K562 (cell line): ENCODE measurements at regions not wholly inside any gene's neighbourhood (a gene's known extent, or its start where the extent isn't known, plus 50 kb on each side); places are given as distances from the start of the nearest gene placed in this dataset.

Source experiments
- ATAC-seq: fragments of 200-7000 bp; cut with Tn5 transposase; 3 replicates; pipeline ENCODE4 v1.9.1; 2020; ENCODE audit warnings: moderate library complexity
- BruUV-seq: library from RNA; stranded (reverse); fragments of 400-500 nt; replicated peaks from 2 replicates; lab custom pipeline; 2021; lab: Mats Ljungman, UMichigan
- CTCF ChIA-PET: fragments of 300-600 bp; formaldehyde crosslinking; extraction: SDS; loops from one replicate; lab custom pipeline; 2021; ENCODE audit warnings: low intra/inter-chr PET ratio; lab: Yijun Ruan, JAX
- POLR2A ChIA-PET: fragments of 300-600, 350-650 bp; sonication (Branson Sonifier 250); formaldehyde crosslinking; extraction: SDS; loops from one replicate; lab custom pipeline; 2021; ENCODE audit warnings: antibody characterized with exemption, inconsistent platforms; lab: Yijun Ruan, JAX
- DNase-seq, 4 experiments: peaks; one replicate each; pipeline versions ENCODE4 v3.0.0 to v3.0.0-alpha.2; 2011 to 2018; ENCODE audit warnings: low spot score in 3 of 4, mixed read lengths in 3 of 4; ENCODE audit errors: extremely low read depth in 1 of 4
- FAIRE-seq: peaks from 2 replicates; lab custom pipeline; 2011; peaks lifted over from hg19 to GRCh38; lab: Jason Lieb, UNC
- H2AFZ ChIP-seq: 2 replicates; pipeline ENCODE4 v1.6.0; 2011; ENCODE audit warnings: low read depth, low read length, control low read depth, inconsistent platforms
- H3K27ac ChIP-seq: fragments of 200-600 bp; 3 replicates; pipeline ENCODE4 v1.8.0; 2011; ENCODE audit warnings: low read depth, mild to moderate bottlenecking, control low read depth, inconsistent platforms, low read length, moderate library complexity, mixed read lengths; ENCODE audit errors: extremely low read depth
- H3K27me3 ChIP-seq, 2 experiments: fragments of 300-600 bp in 1 of 2; 2 replicates in 1 of 2; 3 replicates in 1 of 2; pipeline versions ENCODE4 v1.6.0 to v1.8.0; 2011; ENCODE audit warnings: inconsistent platforms in 2 of 2, low read length in 2 of 2, mild to moderate bottlenecking in 1 of 2, mixed read lengths in 1 of 2, moderate library complexity in 1 of 2; ENCODE audit not compliant: control insufficient read depth in 2 of 2, insufficient read depth in 2 of 2
- H3K36me3 ChIP-seq: fragments of 300-600 bp; 3 replicates; pipeline ENCODE4 v1.8.0; 2011; ENCODE audit warnings: mild to moderate bottlenecking, low read length, inconsistent platforms; ENCODE audit not compliant: control insufficient read depth, insufficient read depth
- H3K4me1 ChIP-seq, 2 experiments: fragments of 200-600 bp in 1 of 2; replicated peaks in 1 of 2; 2 replicates in 1 of 2; 3 replicates in 1 of 2; pipeline versions ENCODE4 v1.5.1 to v1.8.0; 2011; ENCODE audit warnings: inconsistent platforms in 2 of 2, low read length in 2 of 2, mild to moderate bottlenecking in 1 of 2, mixed read lengths in 1 of 2, moderate library complexity in 1 of 2; ENCODE audit not compliant: control insufficient read depth in 2 of 2, insufficient read depth in 2 of 2
- H3K4me2 ChIP-seq: 2 replicates; pipeline ENCODE4 v1.6.1; 2011; ENCODE audit warnings: low read length, control low read depth, inconsistent platforms, mixed read lengths; ENCODE audit not compliant: insufficient read depth
- H3K4me3 ChIP-seq: fragments of 200-600 bp; sonication (generic), shearing (Covaris generic); 2 replicates; pipeline ENCODE4 v1.5.1; 2016; ENCODE audit warnings: control low read depth, inconsistent platforms
- H3K79me2 ChIP-seq: fragments of 200-600 bp; 3 replicates; pipeline ENCODE4 v1.8.0; 2011; ENCODE audit warnings: low read length, inconsistent platforms; ENCODE audit not compliant: control insufficient read depth, insufficient read depth
- H3K9ac ChIP-seq, 2 experiments: 2 replicates each; pipeline versions ENCODE4 v1.6.0 to v1.6.1; 2011; ENCODE audit warnings: low read depth in 2 of 2, low read length in 2 of 2, control low read depth in 1 of 2, inconsistent platforms in 1 of 2, mild to moderate bottlenecking in 1 of 2, mixed read lengths in 1 of 2; ENCODE audit not compliant: insufficient read depth in 1 of 2
- H3K9me1 ChIP-seq: one replicate; pipeline ENCODE4 v1.6.0; 2011; ENCODE audit warnings: inconsistent platforms, mild to moderate bottlenecking, low read length, moderate library complexity; ENCODE audit not compliant: control insufficient read depth, insufficient read depth
- H3K9me3 ChIP-seq: replicated peaks from 2 replicates; pipeline ENCODE4 v1.5.1; 2011; ENCODE audit warnings: low read depth, low read length, inconsistent platforms; ENCODE audit not compliant: control insufficient read depth, insufficient read depth
- H4K20me1 ChIP-seq: replicated peaks from 2 replicates; pipeline ENCODE4 v1.6.1; 2011; ENCODE audit warnings: low read length, inconsistent platforms, mixed read lengths; ENCODE audit not compliant: control insufficient read depth, insufficient read depth
- CC2D1A ChIP-seq: fragments of 450-650 bp; IDR thresholded peaks from 2 replicates; pipeline ENCODE4 v1.6.1; 2017; ENCODE audit warnings: mild to moderate bottlenecking
- EP400 ChIP-seq: fragments of 450-650 bp; IDR thresholded peaks from 2 replicates; pipeline ENCODE4 v1.6.1; 2017; ENCODE audit warnings: antibody characterized with exemption, mild to moderate bottlenecking, moderate library complexity
- ETV1 ChIP-seq: fragments of 450-650 bp; conservative IDR thresholded peaks from 2 replicates; pipeline ENCODE4 v1.6.1; 2016; ENCODE audit warnings: missing genetic modification characterization, control low read depth, low read depth, missing compliant biosample characterization
- GATAD2A ChIP-seq: fragments of 450-650 bp; IDR thresholded peaks from 2 replicates; pipeline ENCODE4 v1.6.1; 2017
- LCOR ChIP-seq: sonication (generic); formaldehyde crosslinking; IDR thresholded peaks from 2 replicates; pipeline ENCODE4 v1.8.0; 2022; ENCODE audit warnings: mild to moderate bottlenecking, missing genetic modification reagents
- MEF2A ChIP-seq: IDR thresholded peaks from 2 replicates; pipeline ENCODE4 v1.6.1; 2011; ENCODE audit warnings: low read depth, mild to moderate bottlenecking, low read length, moderate library complexity; ENCODE audit not compliant: control insufficient read depth
- MIER1 ChIP-seq: fragments of 450-650 bp; IDR thresholded peaks from 2 replicates; pipeline ENCODE4 v1.6.1; 2016; ENCODE audit warnings: antibody characterized with exemption, mild to moderate bottlenecking, low read depth
- POLR2H ChIP-seq: IDR thresholded peaks from 2 replicates; pipeline ENCODE4 v1.6.1; 2016; ENCODE audit warnings: missing genetic modification characterization, low read depth, mild to moderate bottlenecking, control low read depth, missing compliant biosample characterization, moderate library complexity
- PRDM10 ChIP-seq: fragments of 450-650 bp; IDR thresholded peaks from 2 replicates; pipeline ENCODE4 v1.6.1; 2018; ENCODE audit not compliant: partially characterized antibody
- RBBP5 ChIP-seq: fragments of 200-600 bp; sonication (generic); IDR thresholded peaks from 2 replicates; pipeline ENCODE4 v1.6.1; 2012; ENCODE audit warnings: borderline replicate concordance, mild to moderate bottlenecking, low read length, control low read depth, inconsistent platforms; ENCODE audit not compliant: insufficient read depth, poor library complexity, severe bottlenecking
- RBM17 ChIP-seq: fragments of 200-400 bp; formaldehyde crosslinking; IDR thresholded peaks from 2 replicates; pipeline ENCODE4 v1.6.1; 2017; ENCODE audit warnings: low read depth, mild to moderate bottlenecking, low read length, borderline replicate concordance
- STAT5A ChIP-seq: IDR thresholded peaks from 2 replicates; pipeline ENCODE4 v1.6.1; 2012; ENCODE audit warnings: low read length, inconsistent platforms, borderline replicate concordance
- TAF1 ChIP-seq: IDR thresholded peaks from 2 replicates; pipeline ENCODE4 v1.6.1; 2011; ENCODE audit warnings: mild to moderate bottlenecking, low read length, moderate library complexity; ENCODE audit not compliant: insufficient read depth, control insufficient read depth, severe bottlenecking; ENCODE audit errors: extremely low read depth
- TGIF2 ChIP-seq: sonication (generic); formaldehyde crosslinking; IDR thresholded peaks from 2 replicates; pipeline ENCODE4 v1.8.1; 2022; ENCODE audit warnings: mild to moderate bottlenecking, missing genetic modification reagents, moderate library complexity
- ZBTB1 ChIP-seq: sonication (generic); formaldehyde crosslinking; IDR thresholded peaks from 2 replicates; pipeline ENCODE4 v1.8.1; 2023; ENCODE audit warnings: missing genetic modification reagents, low read depth, mild to moderate bottlenecking, borderline replicate concordance
- WGBS: fragments of 100-300 bp; shearing (Covaris generic); methylation state at CpG from one replicate; pipeline ENCODE4 v1.1.6; 2016; ENCODE audit warnings: low coverage, mixed read lengths; ENCODE audit not compliant: insufficient coverage; ENCODE audit errors: missing lambda C conversion rate; 5-methylcytosine and 5-hydroxymethylcytosine counted together
- in situ Hi-C: fragments of 300-500 bp; cut with MboI; formaldehyde crosslinking; loops from 4 replicates; pipeline ENCODE4 v1.15.0; 2018; ENCODE audit warnings: inconsistent platforms, mixed read lengths
- intact Hi-C: fragments of 100-400 bp; cut with micrococcal nuclease; formaldehyde crosslinking; loops from 2 replicates; pipeline ENCODE4 v1.14.2; 2022
- TF ChIP-seq, protein P1 (sequence below): fragments of 250-450 bp; sonication (Bioruptor Pico); IDR thresholded peaks from 2 replicates; pipeline ENCODE4 v1.9.0; 2021; ENCODE audit warnings: mild to moderate bottlenecking
- TF ChIP-seq, protein P2 (sequence below): fragments of 450-650 bp; IDR thresholded peaks from 2 replicates; pipeline ENCODE4 v1.6.1; 2016; ENCODE audit warnings: missing biosample characterization, missing genetic modification characterization

- Histone ChIP-seq H3K27me3 (peaks cover 0 to 13% of the 10 kb centered on the region in 2 experiments; a peak in 2 of 5 replicates), H3K9me3 (no peaks in the 10 kb centered on the region), H3K9me1 (no peaks in the 10 kb centered on the region), H3K36me3 (no peaks in the 10 kb centered on the region), H4K20me1 (0 out of 2 replicates have a peak, but pooled peaks cover 4% of the 10 kb centered on the region), H3K27ac (no peak overlapping the region), H2AFZ (no peak overlapping the region), H3K79me2 (no peaks in the 10 kb centered on the region), H3K4me2 (no peak overlapping the region), H3K4me3 (no peak overlapping the region), H3K9ac (peak overlapping the region in 1 of 2 experiments; percentile 19; a peak in 1 of 4 replicates), H3K4me1 (peaks cover 0 to 8% of the 10 kb centered on the region in 2 experiments; a peak in 4 of 5 replicates)
- FAIRE-seq = peak; percentile 46
- ChIA-PET CTCF (no interaction called here), POLR2A (interaction anchor here (0.6 to 1.7 kb wide), 3 partner anchors 9 to 495 kb away, joined by 3 to 7 read pairs (median 5); no protein-coding TSS in a partner anchor)
- WGBS = 6% methylated on average over 7 of the region's 7 CpGs
- no peak for ATAC-seq
- DNase-seq = no peak
- in situ Hi-C loops = no loop called here
- no TSS peak for BruUV-seq
- intact Hi-C loops = no loop called here
- no peak for TF ChIP-seq TAF1
- TF ChIP-seq TGIF2 = no peak
- TF ChIP-seq, protein P1, sequence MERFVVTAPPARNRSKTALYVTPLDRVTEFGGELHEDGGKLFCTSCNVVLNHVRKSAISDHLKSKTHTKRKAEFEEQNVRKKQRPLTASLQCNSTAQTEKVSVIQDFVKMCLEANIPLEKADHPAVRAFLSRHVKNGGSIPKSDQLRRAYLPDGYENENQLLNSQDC (CRISPR knock-in tag) = no peak
- no peak for TF ChIP-seq RBBP5
- TF ChIP-seq MEF2A = no peak
- TF ChIP-seq CC2D1A = no peak
- no peak for TF ChIP-seq MIER1
- TF ChIP-seq PRDM10 = no peak
- TF ChIP-seq LCOR = no peak
- no peak for TF ChIP-seq ZBTB1 (CRISPR knock-in tag)
- TF ChIP-seq POLR2H = no peak
- no peak for TF ChIP-seq GATAD2A
- TF ChIP-seq, protein P2, sequence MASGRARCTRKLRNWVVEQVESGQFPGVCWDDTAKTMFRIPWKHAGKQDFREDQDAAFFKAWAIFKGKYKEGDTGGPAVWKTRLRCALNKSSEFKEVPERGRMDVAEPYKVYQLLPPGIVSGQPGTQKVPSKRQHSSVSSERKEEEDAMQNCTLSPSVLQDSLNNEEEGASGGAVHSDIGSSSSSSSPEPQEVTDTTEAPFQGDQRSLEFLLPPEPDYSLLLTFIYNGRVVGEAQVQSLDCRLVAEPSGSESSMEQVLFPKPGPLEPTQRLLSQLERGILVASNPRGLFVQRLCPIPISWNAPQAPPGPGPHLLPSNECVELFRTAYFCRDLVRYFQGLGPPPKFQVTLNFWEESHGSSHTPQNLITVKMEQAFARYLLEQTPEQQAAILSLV = no peak
- no peak for TF ChIP-seq STAT5A
- no peak for TF ChIP-seq RBM17
- no peak for TF ChIP-seq ETV1 (tag)
- no peak for TF ChIP-seq EP400
Measured at GRCh38 chr5:135215617-135216470, 181.8 kb upstream of the PITX1 start.
